IPS DF 6.9 (cell line): ENCODE measurements at regions not wholly inside any gene's neighbourhood (a gene's known extent, or its start where the extent isn't known, plus 50 kb on each side); places are given as distances from the start of the nearest gene placed in this dataset.
"Not testable (repeated sequence)": the region's sequence is repeated elsewhere in the genome, so short reads cannot be mapped to it uniquely, and the experiment has no call there.

ENCODE experiments used
- DNase-seq: peaks from one replicate; pipeline ENCODE4 v3.0.0-alpha.2; 2013; ENCODE audit warnings: low read depth, low spot score
- H3K27ac ChIP-seq: one replicate; pipeline ENCODE4 v1.5.1; 2013; ENCODE audit warnings: low read length, control low read depth
- H3K27me3 ChIP-seq: 2 replicates; pipeline ENCODE4 v1.6.1; 2013; ENCODE audit warnings: mild to moderate bottlenecking, low read length; ENCODE audit not compliant: control insufficient read depth, insufficient read depth
- H3K36me3 ChIP-seq: 2 replicates; pipeline ENCODE4 v1.6.1; 2013; ENCODE audit warnings: low read length; ENCODE audit not compliant: control insufficient read depth, insufficient read depth
- H3K4me1 ChIP-seq: 2 replicates; pipeline ENCODE4 v1.6.1; 2013; ENCODE audit warnings: low read length; ENCODE audit not compliant: control insufficient read depth, insufficient read depth
- H3K4me3 ChIP-seq: 2 replicates; pipeline ENCODE4 v1.5.1; 2013; ENCODE audit warnings: mild to moderate bottlenecking, low read length
- H3K9me3 ChIP-seq: 2 replicates; pipeline ENCODE4 v1.6.1; 2013; ENCODE audit warnings: low read length, inconsistent platforms; ENCODE audit not compliant: control insufficient read depth, insufficient read depth
- WGBS: extraction: QIAGEN DNeasy Blood & Tissue Kit; methylation state at CpG from one replicate; pipeline ENCODE4 v1.1.7; 2013; ENCODE audit warnings: mixed read lengths, missing lambda C conversion rate; ENCODE audit not compliant: insufficient read length, insufficient coverage; 5-methylcytosine and 5-hydroxymethylcytosine counted together

DNA sequence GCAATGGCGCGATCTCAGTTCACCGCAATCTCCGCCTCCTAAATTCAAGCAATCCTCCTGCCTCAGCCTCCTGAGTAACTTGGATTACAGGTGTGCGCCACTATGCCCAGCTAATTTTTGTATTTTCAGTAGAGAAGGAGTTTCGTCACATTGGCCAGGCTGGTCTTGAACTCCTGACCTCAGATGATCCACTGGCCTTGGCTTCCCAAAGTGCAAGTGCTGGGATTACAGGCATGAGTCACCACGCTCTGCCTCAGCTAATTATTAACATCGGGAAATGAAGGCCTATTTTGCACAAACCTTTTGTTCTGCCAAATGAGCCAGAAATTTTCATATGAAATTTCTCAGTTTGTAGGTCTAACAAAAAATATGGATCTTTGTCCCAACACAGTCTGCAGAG is 106.7 kb upstream of the ODAD2 start:
- no peak overlapping the region for H3K4me3 ChIP-seq
- H3K4me1 ChIP-seq: no peaks in the 10 kb centered on the region
- no peak overlapping the region for H3K27ac ChIP-seq
- no peaks in the 10 kb centered on the region for H3K27me3 ChIP-seq
- DNase-seq: no peak
- H3K9me3 ChIP-seq: no peaks in the 10 kb centered on the region
- WGBS: no CpG with 5 or more reads among the region's 8 CpGs
- H3K36me3 ChIP-seq: no peaks in the 10 kb centered on the region

DNA sequence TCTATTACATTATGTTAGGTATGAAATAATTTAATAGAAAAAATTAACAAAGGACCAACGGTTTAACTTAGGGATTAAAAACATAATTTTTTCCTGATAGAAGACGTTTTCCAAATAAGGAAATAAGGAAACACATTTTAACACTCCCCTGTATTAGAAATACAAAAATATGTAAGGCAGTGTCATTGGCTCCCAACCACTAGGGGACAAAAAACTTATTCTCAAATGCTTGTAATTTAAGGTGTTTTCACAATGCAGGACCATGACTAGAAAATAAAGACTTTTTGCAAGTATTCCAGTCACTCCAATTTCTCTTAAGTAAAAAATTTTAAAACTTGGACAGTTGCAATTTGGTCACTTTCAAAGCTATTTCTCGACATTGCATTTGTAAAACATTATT is 98.8 kb upstream of the ODAD2 start:
- Histone ChIP-seq H3K4me3 (no peak overlapping the region), H3K4me1 (no peaks in the 10 kb centered on the region), H3K27me3 (no peaks in the 10 kb centered on the region), H3K27ac (no peak overlapping the region), H3K9me3 (no peaks in the 10 kb centered on the region), H3K36me3 (no peaks in the 10 kb centered on the region)
- no CpG with 5 or more reads among the region's 3 CpGs for WGBS
- no peak for DNase-seq

DNA sequence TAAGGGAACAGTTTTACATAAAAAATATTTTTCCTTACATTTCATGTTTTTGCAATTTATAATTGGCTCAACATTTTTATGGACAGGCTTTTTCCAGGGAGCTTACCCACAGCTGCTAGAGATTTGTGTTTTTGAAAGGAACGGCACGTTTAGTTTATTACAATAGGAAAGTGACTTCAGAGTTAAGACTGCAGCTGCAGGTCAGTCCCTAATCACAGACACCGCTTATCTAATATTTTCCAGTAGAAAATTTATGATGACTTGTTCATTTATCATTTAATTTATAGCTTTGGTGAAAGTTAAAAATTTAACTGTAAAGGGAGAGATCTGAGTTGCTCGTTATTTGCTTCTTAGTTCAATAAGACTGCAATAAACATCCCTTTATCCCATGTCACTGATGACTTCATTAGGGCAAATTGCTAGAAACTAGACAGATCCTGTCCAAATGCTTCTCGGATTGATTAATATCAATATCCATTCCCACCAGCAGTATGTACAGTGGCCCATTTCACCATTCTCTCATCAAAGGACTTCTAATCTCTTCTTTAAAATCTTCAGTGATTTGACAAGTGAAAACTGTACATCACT is 97.0 kb upstream of the ODAD2 start:
- WGBS: no CpG with 5 or more reads among the region's 5 CpGs

DNA sequence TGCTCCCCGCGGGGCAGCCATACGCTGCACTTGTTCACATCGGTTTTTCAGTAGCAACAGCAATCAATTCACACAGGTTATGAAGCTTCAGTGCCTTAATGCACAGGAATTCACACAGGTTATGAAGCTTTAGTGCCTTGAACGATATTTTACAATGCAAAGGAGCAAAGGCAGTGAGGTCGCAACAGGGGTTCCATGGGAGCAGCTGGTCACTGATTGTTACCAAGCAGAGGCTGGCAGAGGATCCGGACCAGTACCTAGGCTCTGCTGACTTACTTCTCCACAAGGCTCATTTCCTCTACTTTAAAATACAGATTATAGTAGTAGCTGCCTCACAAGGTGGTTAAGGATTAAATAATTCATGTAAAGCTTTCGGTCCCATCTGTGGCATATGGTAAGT is 95.2 kb upstream of the ODAD2 start:
- Histone ChIP-seq H3K9me3 (no peaks in the 10 kb centered on the region), H3K4me3 (no peak overlapping the region), H3K27me3 (no peaks in the 10 kb centered on the region), H3K36me3 (no peaks in the 10 kb centered on the region), H3K27ac (no peak overlapping the region), H3K4me1 (no peaks in the 10 kb centered on the region)
- no peak for DNase-seq
- no CpG with 5 or more reads among the region's 8 CpGs for WGBS

More for the DNA sequence above, 97.0 kb upstream of the ODAD2 start:
- H3K27me3 ChIP-seq: no peaks in the 10 kb centered on the region
- no peak overlapping the region for H3K27ac ChIP-seq
- H3K4me1 ChIP-seq: no peaks in the 10 kb centered on the region
- no peaks in the 10 kb centered on the region for H3K9me3 ChIP-seq
- H3K36me3 ChIP-seq: no peaks in the 10 kb centered on the region
- H3K4me3 ChIP-seq: no peak overlapping the region
- DNase-seq: no peak

DNA sequence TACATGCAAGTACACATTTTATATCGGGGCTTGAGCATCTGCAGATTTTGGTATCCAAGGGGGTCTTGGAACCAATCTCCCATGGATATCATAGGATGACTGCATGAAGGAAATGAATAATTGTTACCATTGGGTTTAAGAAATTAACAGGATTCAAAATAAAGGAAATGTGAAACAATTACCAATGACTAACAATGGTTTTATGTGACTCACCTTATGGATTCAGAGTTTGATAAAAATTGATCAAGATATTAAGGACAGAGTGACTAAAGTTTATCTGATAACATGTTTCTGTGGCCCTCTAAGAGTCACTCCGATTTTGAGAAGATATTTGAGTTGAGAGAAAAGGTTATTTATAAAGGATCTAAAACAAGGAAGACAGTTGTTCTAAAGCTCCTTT is 93.0 kb upstream of the ODAD2 start:
- Histone ChIP-seq H3K4me1 (no peaks in the 10 kb centered on the region), H3K9me3 (no peaks in the 10 kb centered on the region), H3K27me3 (no peaks in the 10 kb centered on the region), H3K36me3 (no peaks in the 10 kb centered on the region), H3K4me3 (no peak overlapping the region), H3K27ac (no peak overlapping the region)
- DNase-seq: no peak
- no CpG with 5 or more reads among the region's 2 CpGs for WGBS

DNA sequence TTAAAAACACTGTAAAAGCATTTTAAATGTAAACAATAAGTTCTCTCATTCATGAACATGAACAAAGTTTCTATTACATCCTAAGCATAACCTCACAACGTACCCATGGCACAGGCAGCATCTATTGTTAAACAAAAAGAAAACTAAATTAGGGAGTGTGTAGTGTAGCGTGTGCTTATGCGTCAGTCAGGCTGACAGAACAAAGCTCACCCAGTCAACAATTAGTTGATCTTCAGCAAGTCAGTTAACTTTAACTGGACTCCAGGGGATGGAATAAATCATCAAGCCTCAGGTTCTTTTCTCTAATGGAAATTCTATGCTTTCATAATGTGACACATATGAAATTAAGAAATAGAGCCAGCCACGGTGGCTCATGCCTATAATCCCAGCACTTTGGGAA is 91.6 kb upstream of the ODAD2 start:
- DNase-seq: no peak
- no peak overlapping the region for H3K27ac ChIP-seq
- H3K9me3 ChIP-seq: no peaks in the 10 kb centered on the region
- no peaks in the 10 kb centered on the region for H3K36me3 ChIP-seq
- H3K4me1 ChIP-seq: no peaks in the 10 kb centered on the region
- no peaks in the 10 kb centered on the region for H3K27me3 ChIP-seq
- no CpG with 5 or more reads among the region's 4 CpGs for WGBS
- no peak overlapping the region for H3K4me3 ChIP-seq

DNA sequence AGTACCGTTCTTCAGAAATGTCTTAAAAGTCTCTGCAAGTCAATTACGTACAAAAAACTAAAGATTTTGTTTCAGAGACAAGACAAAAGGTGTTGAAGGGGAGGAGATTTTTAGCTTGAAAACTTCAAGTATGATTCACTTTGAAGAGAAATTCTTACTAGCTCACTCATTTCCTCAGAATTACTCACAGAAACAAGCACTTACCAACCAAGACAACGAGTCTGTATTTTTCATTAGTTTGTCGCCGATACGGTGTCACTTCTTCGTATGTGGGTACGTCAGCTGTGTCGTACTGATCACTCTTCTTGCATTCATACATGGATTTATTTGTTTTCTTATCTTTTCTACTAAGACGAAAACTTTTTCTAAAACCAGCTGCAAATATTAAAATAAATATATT is 90.6 kb upstream of the ODAD2 start:
- Histone ChIP-seq H3K4me3 (no peak overlapping the region), H3K27me3 (no peaks in the 10 kb centered on the region), H3K36me3 (no peaks in the 10 kb centered on the region), H3K27ac (no peak overlapping the region), H3K9me3 (no peaks in the 10 kb centered on the region), H3K4me1 (no peaks in the 10 kb centered on the region)
- WGBS: no CpG with 5 or more reads among the region's 10 CpGs
- no peak for DNase-seq

DNA sequence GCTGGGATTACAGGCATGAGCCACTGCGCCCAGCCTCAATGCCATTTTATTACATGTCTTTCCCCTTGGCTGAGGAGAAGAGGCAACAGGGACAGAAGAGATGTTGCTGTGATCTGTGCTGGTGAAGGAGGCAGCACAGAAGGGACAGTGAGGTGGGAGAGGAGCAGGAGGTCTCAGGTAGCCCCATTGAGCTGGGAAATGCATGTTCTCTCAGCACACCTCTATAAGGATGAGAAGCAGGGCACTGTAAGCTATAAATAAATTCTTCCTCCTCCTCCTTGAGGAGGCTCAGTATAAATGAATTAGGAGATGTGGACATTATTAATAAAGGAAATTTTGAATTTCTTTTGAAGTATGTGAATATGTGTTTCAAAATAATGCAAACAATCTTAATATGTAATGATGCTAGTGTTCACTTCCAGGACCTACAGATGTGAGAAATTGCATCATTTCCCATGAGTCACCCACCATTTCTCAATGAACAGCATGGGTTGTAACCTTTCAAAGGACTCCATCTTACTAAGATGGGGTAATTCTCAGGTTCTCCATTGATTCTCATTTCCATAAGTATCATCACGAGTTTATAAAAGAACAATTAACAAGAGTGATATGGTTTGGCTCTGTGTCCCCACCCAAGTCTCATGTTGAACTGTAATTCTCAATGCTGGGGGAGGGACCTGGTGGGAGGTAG is 88.9 kb upstream of the ODAD2 start:
- Histone ChIP-seq H3K27me3 (no peaks in the 10 kb centered on the region), H3K4me3 (no peak overlapping the region), H3K27ac (no peak overlapping the region), H3K4me1 (no peaks in the 10 kb centered on the region), H3K9me3 (no peaks in the 10 kb centered on the region), H3K36me3 (no peaks in the 10 kb centered on the region)
- DNase-seq: no peak
- WGBS: no CpG with 5 or more reads among the region's 2 CpGs

DNA sequence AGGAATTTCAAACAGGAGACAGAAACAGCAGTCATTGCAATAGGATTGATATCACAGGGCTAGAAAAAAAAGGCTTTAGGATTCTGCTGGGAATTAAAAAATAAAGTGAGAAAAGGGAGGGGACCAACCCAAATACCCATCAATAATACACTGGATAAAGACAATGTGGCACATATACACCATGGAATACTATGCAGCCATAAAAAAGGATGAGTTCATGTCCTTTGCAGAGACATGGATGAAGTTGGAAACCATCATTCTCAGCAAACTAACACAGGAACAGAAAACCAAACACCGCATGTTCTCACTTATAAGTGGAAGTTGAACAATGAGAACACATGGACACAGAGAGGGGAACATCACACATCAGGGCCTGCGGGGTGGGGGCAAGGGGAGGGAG is 86.9 kb upstream of the ODAD2 start:
- not testable (repeated sequence) for H3K36me3 ChIP-seq, DNase-seq, H3K4me1 ChIP-seq, H3K27ac ChIP-seq, H3K4me3 ChIP-seq, H3K27me3 ChIP-seq, H3K9me3 ChIP-seq
- no CpG with 5 or more reads among the region's 2 CpGs for whole genome bisulfite sequencing

DNA sequence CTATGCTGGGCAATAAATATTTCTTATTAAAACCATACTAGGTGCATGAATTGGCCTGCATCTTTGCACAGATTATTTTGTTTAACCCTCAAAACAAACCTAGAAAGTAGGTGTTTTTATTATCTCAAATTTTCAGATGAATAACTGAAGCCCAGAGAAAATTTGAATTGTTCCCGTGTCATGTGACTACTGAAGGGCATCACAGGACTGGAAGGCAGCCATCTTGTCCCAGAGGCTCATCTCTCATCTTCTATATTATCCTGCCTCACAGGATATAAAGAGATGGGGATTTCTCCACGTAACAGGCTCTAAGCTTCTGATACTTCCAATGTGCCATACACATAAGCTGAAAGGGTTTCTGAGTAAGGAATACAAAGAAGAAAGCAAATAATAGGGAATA is 84.0 kb upstream of the ODAD2 start:
- no peak for DNase-seq
- no peaks in the 10 kb centered on the region for H3K36me3 ChIP-seq
- WGBS: no CpG with 5 or more reads among the region's 2 CpGs
- no peaks in the 10 kb centered on the region for H3K4me1 ChIP-seq
- no peak overlapping the region for H3K4me3 ChIP-seq
- H3K27ac ChIP-seq: no peak overlapping the region
- no peaks in the 10 kb centered on the region for H3K27me3 ChIP-seq
- no peaks in the 10 kb centered on the region for H3K9me3 ChIP-seq

DNA sequence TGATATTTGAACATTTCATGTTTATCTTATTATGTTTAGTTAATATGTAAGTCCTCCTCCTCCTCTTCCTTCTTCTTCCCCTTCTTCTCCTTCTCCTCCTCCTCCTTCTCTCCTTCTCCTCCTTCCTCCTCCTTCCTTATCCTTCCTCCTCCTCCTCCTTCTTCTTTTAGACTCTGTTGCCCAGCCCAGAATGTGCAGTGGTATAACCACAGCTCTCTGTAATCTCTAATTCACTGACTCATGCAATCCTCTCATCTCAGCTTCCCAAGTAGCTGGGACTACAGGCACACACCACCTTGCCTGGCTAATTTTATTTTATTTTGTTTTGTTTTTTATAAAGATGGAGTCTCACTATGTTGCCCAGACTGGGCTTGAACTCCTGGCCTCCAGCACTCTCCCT is 83.4 kb upstream of the ODAD2 start:
- H3K4me1 ChIP-seq: no peaks in the 10 kb centered on the region
- H3K9me3 ChIP-seq: no peaks in the 10 kb centered on the region
- no peaks in the 10 kb centered on the region for H3K36me3 ChIP-seq
- H3K27me3 ChIP-seq: no peaks in the 10 kb centered on the region
- no peak for DNase-seq
- H3K27ac ChIP-seq: no peak overlapping the region
- no peak overlapping the region for H3K4me3 ChIP-seq
